ENCODE measurements at regions not wholly inside any gene's neighbourhood (a gene's known extent, or its start where the extent isn't known, plus 50 kb on each side); places are given as distances from the start of the nearest gene placed in this dataset.
"Not testable (repeated sequence)": the region's sequence is repeated elsewhere in the genome, so short reads cannot be mapped to it uniquely, and the experiment has no call there.

GRCh38 chr5:2534251-2534650, 217.2 kb downstream of the IRX2 start:
- Histone ChIP-seq H3K36me3 (ENCODE audit: control insufficient read depth in 2 of 2, extremely low read depth in 1 of 2, insufficient read depth in 2 of 2, low read length in 2 of 2) (no peaks in the 10 kb centered on the region), H3K27ac (ENCODE audit: insufficient read depth, low read depth, low read length) (no peak overlapping the region), H3K9ac (replicated peaks; ENCODE audit: extremely low read depth, insufficient read depth, low read length) (no peak overlapping the region), H3K4me1 (ENCODE audit: control insufficient read depth, extremely low read depth, insufficient read depth, low read length) (no peaks in the 10 kb centered on the region), H2AFZ (ENCODE audit: low read depth, low read length) (no peak overlapping the region), H3K9me3 (replicated peaks; ENCODE audit: control insufficient read depth, insufficient read depth, low read length) (peaks cover 2% of the 10 kb centered on the region), H3K27me3 (ENCODE audit: control insufficient read depth in 2 of 2, insufficient read depth in 2 of 2, low read length in 2 of 2) (no peaks in the 10 kb centered on the region), H3K9me1 (replicated peaks; ENCODE audit: control insufficient read depth, extremely low read depth, insufficient read depth, low read length) (no peaks in the 10 kb centered on the region), H4K20me1 (replicated peaks; ENCODE audit: control insufficient read depth, extremely low read depth, insufficient read depth, low read length) (no peaks in the 10 kb centered on the region), H3K79me2 (ENCODE audit: control insufficient read depth, insufficient read depth, low read length) (no peaks in the 10 kb centered on the region), H3K4me2 (ENCODE audit: insufficient read depth, low read length) (no peak overlapping the region), H3K4me3 (replicated peaks in 1 of 3; ENCODE audit: insufficient read depth in 1 of 3, low read depth in 1 of 3, low read length in 3 of 3) (no peak overlapping the region)
- dilution Hi-C loops (cut with MboI; ENCODE audit: extremely low pct_ligation_motif_present, low sequenced_read_pairs): no loop called here
- DNase-seq (ENCODE audit: low read depth, low spot score) (no peak), FAIRE-seq (no peak)
- no TSS peak for BruUV-seq (replicated peaks)
- ChIA-PET CTCF (no interaction called here), POLR2A (no interaction called here)
- TF ChIP-seq JUN (IDR thresholded peaks at IDR 0.05; ENCODE audit: borderline replicate concordance, insufficient read depth, insufficient read length, low read depth): no peak
- TF ChIP-seq GATA2 (IDR thresholded peaks at IDR 0.05; ENCODE audit: insufficient read depth, insufficient read length, low read depth, low read length): no peak
- no peak for TF ChIP-seq EZH2 (IDR thresholded peaks at IDR 0.05; ENCODE audit: borderline replicate concordance, low read depth, low read length, severe bottlenecking)
- TF ChIP-seq CTCF (IDR thresholded peaks at IDR 0.05; ENCODE audit: extremely low read depth in 1 of 2, insufficient read depth in 1 of 2, low read depth in 1 of 2, low read length in 2 of 2): no peak
- no peak for TF ChIP-seq MAX (IDR thresholded peaks at IDR 0.05; ENCODE audit: insufficient read depth, insufficient read length)
- TF ChIP-seq MYC (IDR thresholded peaks at IDR 0.05; ENCODE audit: low read depth, low read length): no peak
- TF ChIP-seq POLR2AphosphoS5 (IDR thresholded peaks at IDR 0.05; ENCODE audit: insufficient read depth, low read depth, low read length): no peak
- no peak for TF ChIP-seq FOS (IDR thresholded peaks at IDR 0.05; ENCODE audit: borderline replicate concordance, insufficient read depth, low read length)
- no peak for TF ChIP-seq POLR2A (IDR thresholded peaks at IDR 0.05; ENCODE audit: low read depth, low read length)
- intact Hi-C loops (cut with micrococcal nuclease): no loop called here

- H3K79me2 ChIP-seq (ENCODE audit: control insufficient read depth, insufficient read depth, low read length); H3K27ac ChIP-seq (ENCODE audit: insufficient read depth, low read depth, low read length); BruUV-seq (replicated peaks); H4K20me1 ChIP-seq (replicated peaks; ENCODE audit: control insufficient read depth, extremely low read depth, insufficient read depth, low read length); H2AFZ ChIP-seq (ENCODE audit: low read depth, low read length); H3K4me2 ChIP-seq (ENCODE audit: insufficient read depth, low read length); FAIRE-seq; POLR2A ChIA-PET; H3K9me1 ChIP-seq (replicated peaks; ENCODE audit: control insufficient read depth, extremely low read depth, insufficient read depth, low read length); H3K27me3 ChIP-seq (ENCODE audit: control insufficient read depth in 2 of 2, insufficient read depth in 2 of 2, low read length in 2 of 2); H3K9ac ChIP-seq (replicated peaks; ENCODE audit: extremely low read depth, insufficient read depth, low read length); intact Hi-C loops (cut with micrococcal nuclease); H3K36me3 ChIP-seq (ENCODE audit: control insufficient read depth in 2 of 2, extremely low read depth in 1 of 2, insufficient read depth in 2 of 2, low read length in 2 of 2); H3K4me1 ChIP-seq (ENCODE audit: control insufficient read depth, extremely low read depth, insufficient read depth, low read length); H3K4me3 ChIP-seq (replicated peaks in 1 of 3; ENCODE audit: insufficient read depth in 1 of 3, low read depth in 1 of 3, low read length in 3 of 3); dilution Hi-C loops (cut with MboI; ENCODE audit: extremely low pct_ligation_motif_present, low sequenced_read_pairs); DNase-seq (ENCODE audit: low read depth, low spot score); H3K9me3 ChIP-seq (replicated peaks; ENCODE audit: control insufficient read depth, insufficient read depth, low read length): not testable (repeated sequence)
- CTCF ChIA-PET: interaction anchor here (0.6 kb wide), 1 partner anchor 56 kb away, joined by 4 read pairs; no protein-coding TSS in a partner anchor
These were observed 217.6 kb downstream of the IRX2 start for GRCh38 chr5:2533848-2534247.

Measured in endothelial cell of umbilical vein (primary cell).